ENCODE measurements at regions not wholly inside any gene's neighbourhood (a gene's known extent, or its start where the extent isn't known, plus 50 kb on each side); places are given as distances from the start of the nearest gene placed in this dataset.

- TF ChIP-seq SRF (IDR thresholded peaks at IDR 0.05; ENCODE audit: low read depth in 2 of 2, low read length in 2 of 2) (peak in 1 of 2 experiments; percentile 82; a peak in 2 of 4 replicates), SIN3A (IDR thresholded peaks at IDR 0.05; ENCODE audit: low read depth, low read length) (peak; percentile 58; the same call in 1 of the 2 replicates), EED (IDR thresholded peaks at IDR 0.05; ENCODE audit: low read depth) (peak; percentile 76; the same call in 1 of the 2 replicates), ZNF622 (IDR thresholded peaks at IDR 0.05) (no peak), CREM (IDR thresholded peaks at IDR 0.05; ENCODE audit: low read depth) (peak; percentile 82), RCOR1 (conservative IDR thresholded peaks at IDR 0.05; ENCODE audit: low read depth, low read length) (no peak), RFX5 (IDR thresholded peaks at IDR 0.05; ENCODE audit: low read depth, low read length) (no peak), ETV6 (conservative IDR thresholded peaks at IDR 0.05 in 1 of 2, IDR thresholded peaks at IDR 0.05 in 1 of 2; ENCODE audit: borderline replicate concordance in 1 of 2, low read depth in 1 of 2) (peak in 1 of 2 experiments; percentile 66; a peak in 1 of 4 replicates), KLF5 (IDR thresholded peaks at IDR 0.05; ENCODE audit: partially characterized antibody) (no peak), YBX1 (IDR thresholded peaks at IDR 0.05) (no peak), CHD4 (IDR thresholded peaks at IDR 0.05) (no peak), MTA3 (IDR thresholded peaks at IDR 0.05; ENCODE audit: borderline replicate concordance, low read length) (peak; percentile 92; the same call in 1 of the 2 replicates), PAX5 (IDR thresholded peaks at IDR 0.05; ENCODE audit: borderline replicate concordance, low read depth, low read length) (peak; percentile 80), GABPA (IDR thresholded peaks at IDR 0.05; ENCODE audit: low read depth) (peak; percentile 68)
- TF ChIP-seq, protein P1, sequence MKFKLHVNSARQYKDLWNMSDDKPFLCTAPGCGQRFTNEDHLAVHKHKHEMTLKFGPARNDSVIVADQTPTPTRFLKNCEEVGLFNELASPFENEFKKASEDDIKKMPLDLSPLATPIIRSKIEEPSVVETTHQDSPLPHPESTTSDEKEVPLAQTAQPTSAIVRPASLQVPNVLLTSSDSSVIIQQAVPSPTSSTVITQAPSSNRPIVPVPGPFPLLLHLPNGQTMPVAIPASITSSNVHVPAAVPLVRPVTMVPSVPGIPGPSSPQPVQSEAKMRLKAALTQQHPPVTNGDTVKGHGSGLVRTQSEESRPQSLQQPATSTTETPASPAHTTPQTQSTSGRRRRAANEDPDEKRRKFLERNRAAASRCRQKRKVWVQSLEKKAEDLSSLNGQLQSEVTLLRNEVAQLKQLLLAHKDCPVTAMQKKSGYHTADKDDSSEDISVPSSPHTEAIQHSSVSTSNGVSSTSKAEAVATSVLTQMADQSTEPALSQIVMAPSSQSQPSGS (IDR thresholded peaks at IDR 0.05; ENCODE audit: low read length): peak; percentile 71
These were observed 105.9 kb upstream of the BCAT1 start (continued) for GRCh38 chr12:25054783-25055144.
